Right lobe of liver (tissue), 4 donors: ENCODE measurements at regions not wholly inside any gene's neighbourhood (a gene's known extent, or its start where the extent isn't known, plus 50 kb on each side); places are given as distances from the start of the nearest gene placed in this dataset.

Source experiments
- POLR2A ChIP-seq: fragments of 450-650 bp; IDR thresholded peaks from one replicate; pipeline ENCODE4 v1.6.1; 2017; ENCODE audit warnings: antibody characterized with exemption, mild to moderate bottlenecking
- TF ChIP-seq, protein P1 (sequence below), 4 donors: fragments of 200-600 bp in 3 of 4; fragments of 450-650 bp in 1 of 4; IDR thresholded peaks; one replicate each; pipeline versions ENCODE4 v1.5.1 to v1.8.0; 2016 to 2022; ENCODE audit warnings: antibody characterized with exemption in 4 of 4, mild to moderate bottlenecking in 2 of 4
- donor health status: DM: no; HTN: no; CAD: no.
- donor health status: DM: no; HTN: no; CAD: no.
- donor health status: DM: no; HTN: yes; CAD: no.

DNA sequence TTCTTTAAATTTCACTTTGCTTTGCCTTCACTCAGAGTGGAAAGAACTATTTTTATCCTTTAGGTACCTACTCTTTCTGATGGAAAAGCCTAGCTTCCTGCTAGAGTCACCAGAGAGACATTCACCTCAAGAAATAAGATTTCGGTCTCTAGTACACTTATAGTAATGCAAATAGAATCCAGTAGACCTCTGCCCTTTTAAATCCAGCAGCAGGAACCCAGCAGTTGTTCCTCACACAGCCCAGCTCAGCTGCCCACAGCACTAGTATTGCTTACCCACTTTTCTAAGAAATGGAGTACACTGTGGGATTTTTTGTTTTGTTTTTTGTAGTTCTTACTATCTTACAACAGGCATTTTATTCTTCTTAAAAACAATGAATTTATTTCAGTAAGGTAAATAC is 497.0 kb upstream of the CCDC54 start:
- TF ChIP-seq, protein P1, sequence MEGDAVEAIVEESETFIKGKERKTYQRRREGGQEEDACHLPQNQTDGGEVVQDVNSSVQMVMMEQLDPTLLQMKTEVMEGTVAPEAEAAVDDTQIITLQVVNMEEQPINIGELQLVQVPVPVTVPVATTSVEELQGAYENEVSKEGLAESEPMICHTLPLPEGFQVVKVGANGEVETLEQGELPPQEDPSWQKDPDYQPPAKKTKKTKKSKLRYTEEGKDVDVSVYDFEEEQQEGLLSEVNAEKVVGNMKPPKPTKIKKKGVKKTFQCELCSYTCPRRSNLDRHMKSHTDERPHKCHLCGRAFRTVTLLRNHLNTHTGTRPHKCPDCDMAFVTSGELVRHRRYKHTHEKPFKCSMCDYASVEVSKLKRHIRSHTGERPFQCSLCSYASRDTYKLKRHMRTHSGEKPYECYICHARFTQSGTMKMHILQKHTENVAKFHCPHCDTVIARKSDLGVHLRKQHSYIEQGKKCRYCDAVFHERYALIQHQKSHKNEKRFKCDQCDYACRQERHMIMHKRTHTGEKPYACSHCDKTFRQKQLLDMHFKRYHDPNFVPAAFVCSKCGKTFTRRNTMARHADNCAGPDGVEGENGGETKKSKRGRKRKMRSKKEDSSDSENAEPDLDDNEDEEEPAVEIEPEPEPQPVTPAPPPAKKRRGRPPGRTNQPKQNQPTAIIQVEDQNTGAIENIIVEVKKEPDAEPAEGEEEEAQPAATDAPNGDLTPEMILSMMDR (IDR thresholded peaks at IDR 0.05) = no peak
- no peak for TF ChIP-seq POLR2A
